GM12878 (cell line): ENCODE measurements at regions not wholly inside any gene's neighbourhood (a gene's known extent, or its start where the extent isn't known, plus 50 kb on each side); places are given as distances from the start of the nearest gene placed in this dataset.
A peak's percentile ranks its signal among the peaks of the same experiment; 100 is the strongest.

Experiments
- ATAC-seq: fragments of 200-7000 bp; cut with Tn5 transposase; 3 replicates; pipeline ENCODE4 v1.9.1; 2020; ENCODE audit warnings: mild to moderate bottlenecking, moderate library complexity
- BruUV-seq: library from RNA; stranded (reverse); fragments of 400-500 nt; replicated peaks from 2 replicates; lab custom pipeline; 2021; lab: Mats Ljungman, UMichigan
- CTCF ChIA-PET: fragments of 300-600 bp; sonication (Branson Sonifier 250); formaldehyde crosslinking; extraction: SDS; loops from one replicate; lab custom pipeline; 2021; ENCODE audit warnings: inconsistent platforms; lab: Yijun Ruan, JAX
- POLR2A ChIA-PET: fragments of 350-600 bp; formaldehyde crosslinking; extraction: SDS; loops from one replicate; lab custom pipeline; 2021; ENCODE audit warnings: inconsistent platforms; lab: Charles Lee
- RAD21 ChIA-PET: fragments of 300-600 bp; sonication (Branson Sonifier 250); formaldehyde crosslinking; loops from one replicate; lab custom pipeline; 2023; ENCODE audit warnings: antibody characterized with exemption; ENCODE audit not compliant: unreplicated experiment; lab: Charles Lee
- SMC1A ChIA-PET: fragments of 300-600 bp; sonication (Branson Sonifier 250); formaldehyde crosslinking; loops from one replicate; lab custom pipeline; 2023; ENCODE audit not compliant: unreplicated experiment, uncharacterized antibody; lab: Charles Lee
- DNase-seq: peaks from one replicate; pipeline ENCODE4 v3.0.0-alpha.2; 2011; ENCODE audit warnings: low read depth, low spot score
- FAIRE-seq: peaks from 3 replicates; lab custom pipeline; 2011; peaks lifted over from hg19 to GRCh38; lab: Jason Lieb, UNC
- H2AFZ ChIP-seq: 2 replicates; pipeline ENCODE4 v1.6.0; 2011; ENCODE audit warnings: low read depth, low read length, control low read depth; ENCODE audit not compliant: control insufficient read depth
- H3K27ac ChIP-seq: 2 replicates; pipeline ENCODE4 v1.5.1; 2011; ENCODE audit warnings: control low read depth; ENCODE audit not compliant: control insufficient read depth, insufficient read depth
- H3K27me3 ChIP-seq, 2 experiments: replicated peaks in 1 of 2; 2 replicates each; pipeline versions ENCODE4 v1.6.0 to v1.6.1; 2011; ENCODE audit warnings: low read length in 1 of 2; ENCODE audit not compliant: control insufficient read depth in 2 of 2, insufficient read depth in 2 of 2
- H3K36me3 ChIP-seq, 2 experiments: 2 replicates each; pipeline ENCODE4 v1.5.1; 2011; ENCODE audit warnings: low read length in 1 of 2; ENCODE audit not compliant: control insufficient read depth in 2 of 2, insufficient read depth in 2 of 2
- H3K4me1 ChIP-seq: 2 replicates; pipeline ENCODE4 v1.6.1; 2011; ENCODE audit warnings: mild to moderate bottlenecking, low read length, moderate library complexity, mixed read lengths; ENCODE audit not compliant: control insufficient read depth, insufficient read depth
- H3K4me2 ChIP-seq: 2 replicates; pipeline ENCODE4 v1.6.0; 2011; ENCODE audit warnings: control low read depth; ENCODE audit not compliant: control insufficient read depth, insufficient read depth
- H3K4me3 ChIP-seq: fragments of 200-600 bp; sonication (generic); 2 replicates; pipeline ENCODE4 v1.5.1; 2016
- H3K79me2 ChIP-seq: 2 replicates; pipeline ENCODE4 v1.6.0; 2011; ENCODE audit warnings: low read length; ENCODE audit not compliant: control insufficient read depth, insufficient read depth
- H3K9ac ChIP-seq: 2 replicates; pipeline ENCODE4 v1.8.0; 2011; ENCODE audit warnings: low read length, control low read depth, mixed read lengths; ENCODE audit not compliant: control insufficient read depth, insufficient read depth
- H3K9me3 ChIP-seq: replicated peaks from 3 replicates; pipeline ENCODE4 v1.5.1; 2011; ENCODE audit warnings: mild to moderate bottlenecking, low read length; ENCODE audit not compliant: control insufficient read depth, insufficient read depth
- H4K20me1 ChIP-seq: 2 replicates; pipeline ENCODE4 v1.6.0; 2011; ENCODE audit not compliant: control insufficient read depth, insufficient read depth
- CBFB ChIP-seq: IDR thresholded peaks from 2 replicates; pipeline ENCODE4 v1.6.1; 2016; ENCODE audit warnings: antibody characterized with exemption, low read depth
- EED ChIP-seq: sonication (generic); IDR thresholded peaks from 2 replicates; pipeline ENCODE4 v1.6.1; 2016; ENCODE audit warnings: antibody characterized with exemption, low read depth
- IRF4 ChIP-seq: IDR thresholded peaks from 2 replicates; pipeline ENCODE4 v1.6.1; 2011; ENCODE audit warnings: low read depth, low read length
- NFYB ChIP-seq: IDR thresholded peaks from 2 replicates; pipeline ENCODE4 v1.6.1; 2011; ENCODE audit warnings: low read depth, mild to moderate bottlenecking, low read length, improper control_type of control experiment, moderate library complexity; ENCODE audit not compliant: insufficient read depth
- POLR2AphosphoS2 ChIP-seq: IDR thresholded peaks from 2 replicates; pipeline ENCODE4 v1.6.1; 2011; ENCODE audit warnings: low read depth, mild to moderate bottlenecking, low read length, improper control_type of control experiment, moderate library complexity
- RAD21 ChIP-seq: IDR thresholded peaks from 2 replicates; pipeline ENCODE4 v1.6.1; 2011; ENCODE audit warnings: mild to moderate bottlenecking, low read depth, low read length, moderate library complexity; ENCODE audit not compliant: insufficient read depth
- SMC3 ChIP-seq: IDR thresholded peaks from 2 replicates; pipeline ENCODE4 v1.6.1; 2011; ENCODE audit warnings: low read length, improper control_type of control experiment, borderline replicate concordance
- SUPT20H ChIP-seq: IDR thresholded peaks from 2 replicates; pipeline ENCODE4 v1.6.1; 2011; ENCODE audit warnings: low read depth, mild to moderate bottlenecking, low read length, moderate library complexity, borderline replicate concordance; ENCODE audit not compliant: control insufficient read depth
- YY1 ChIP-seq: IDR thresholded peaks from 2 replicates; pipeline ENCODE4 v1.6.1; 2011; ENCODE audit warnings: low read depth, mild to moderate bottlenecking, low read length
- ZBTB4 ChIP-seq: fragments of 450-650 bp; formaldehyde crosslinking; IDR thresholded peaks from 2 replicates; pipeline ENCODE4 v1.4.0; 2022; ENCODE audit warnings: mild to moderate bottlenecking, moderate library complexity
- WGBS: methylation state at CpG from one replicate; pipeline ENCODE4 v1.1.6; 2016; ENCODE audit warnings: low lambda C conversion rate; ENCODE audit not compliant: insufficient replicate concordance, insufficient coverage; ENCODE audit errors: missing lambda C conversion rate; 5-methylcytosine and 5-hydroxymethylcytosine counted together
- in situ Hi-C: fragments of 300-500 bp; cut with MboI; formaldehyde crosslinking; loops from 9 replicates; pipeline ENCODE4 v1.14.3; 2018; ENCODE audit warnings: mixed read lengths
- intact Hi-C: fragments of 100-400 bp; cut with micrococcal nuclease; formaldehyde crosslinking; loops from one replicate; pipeline ENCODE4 v1.14.2; 2022; ENCODE audit not compliant: unreplicated experiment
- TF ChIP-seq, protein P1 (sequence below), 3 experiments: IDR thresholded peaks in 2 of 3; conservative IDR thresholded peaks in 1 of 3; 2 replicates each; pipeline ENCODE4 v1.5.1; 2011; ENCODE audit warnings: low read depth in 3 of 3, low read length in 3 of 3, mild to moderate bottlenecking in 3 of 3, control low read depth in 2 of 3, moderate library complexity in 2 of 3, inconsistent platforms in 1 of 3, mixed read lengths in 1 of 3; ENCODE audit not compliant: control insufficient read depth in 2 of 3, insufficient read depth in 1 of 3; ENCODE audit errors: extremely low read depth in 1 of 3

DNA sequence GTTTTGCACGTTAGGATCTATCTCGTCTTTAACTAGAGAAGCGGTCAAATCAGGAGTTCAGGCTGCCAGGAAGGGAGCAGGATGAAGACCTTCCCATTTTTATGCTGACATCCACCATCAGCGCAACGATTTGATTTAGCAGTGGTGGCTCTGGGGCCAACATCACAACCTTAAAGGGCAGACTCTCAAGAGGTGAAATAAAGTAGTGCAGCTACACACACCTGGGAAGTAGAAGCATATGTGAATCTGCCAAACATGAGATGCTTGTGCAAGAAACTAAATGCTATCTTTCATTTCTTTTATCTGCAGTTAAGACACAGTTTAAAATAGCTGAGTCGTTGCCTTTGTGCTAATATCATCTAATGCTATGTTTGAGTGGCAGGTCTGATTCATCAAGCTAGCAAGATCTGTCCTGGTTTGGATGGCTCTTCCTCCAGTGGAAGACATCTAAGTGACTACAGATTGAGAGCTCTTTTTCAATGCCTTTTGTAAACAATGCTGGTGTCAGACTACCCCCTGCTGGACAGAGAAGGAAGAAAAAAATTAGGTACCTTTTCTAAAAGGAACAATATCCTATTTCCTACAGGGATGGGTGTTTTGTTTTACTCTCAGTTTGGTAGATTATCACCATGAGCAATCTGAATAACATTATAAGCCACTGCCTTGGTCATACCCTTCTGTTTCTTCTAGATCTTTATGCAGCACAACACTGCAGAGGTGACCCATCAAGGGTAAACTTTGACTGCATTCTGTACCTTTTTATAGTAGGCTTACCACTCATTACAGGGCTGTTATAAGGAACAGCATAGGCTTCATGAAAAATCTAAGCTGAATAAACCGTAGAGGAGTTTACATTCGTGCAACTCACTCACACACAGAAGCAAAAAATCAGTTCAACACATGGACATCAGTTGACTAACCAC, 171.6 kb upstream of the FBXL4 start:
- no TSS peak for BruUV-seq
- H4K20me1 ChIP-seq = no peaks in the 10 kb centered on the region
- peak; percentile 62; the same call in 2 of the 3 replicates for ATAC-seq
- RAD21 ChIA-PET = interaction anchor here (0.6 to 1.1 kb wide), 5 partner anchors 9 to 1622 kb away, joined by 3 to 5 read pairs (median 3); no protein-coding TSS in a partner anchor
- no peak overlapping the region for H3K4me2 ChIP-seq
- H3K27me3 ChIP-seq = no peaks in the 10 kb centered on the region; a peak in 1 of 4 replicates
- POLR2A ChIA-PET = no interaction called here
- in situ Hi-C loops = loop anchor here (25.0 kb wide), 1 partner anchor 1632 kb away; no protein-coding TSS in a partner anchor
- intact Hi-C loops = loop anchor here (1.0 to 10.0 kb wide), 4 partner anchors 272 to 1622 kb away; no protein-coding TSS in a partner anchor
- H3K4me3 ChIP-seq = no peak overlapping the region
- SMC1A ChIA-PET = interaction anchor here (0.7 to 1.4 kb wide), 8 partner anchors 8 to 1625 kb away, joined by 3 to 9 read pairs (median 4); no protein-coding TSS in a partner anchor
- no peak overlapping the region for H3K9ac ChIP-seq
- no peak overlapping the region for H3K27ac ChIP-seq
- H3K79me2 ChIP-seq = no peaks in the 10 kb centered on the region
- H3K4me1 ChIP-seq = no peaks in the 10 kb centered on the region
- peak; percentile 56 for FAIRE-seq
- DNase-seq = no peak
- CTCF ChIA-PET = interaction anchor here (0.6 to 1.9 kb wide), 24 partner anchors 8 to 1679 kb away, joined by 3 to 13 read pairs (median 4); no protein-coding TSS in a partner anchor
- 27% methylated on average over 8 of the region's 8 CpGs for WGBS
- no peak overlapping the region for H2AFZ ChIP-seq
- TF ChIP-seq SMC3 = peak; percentile 55; the same call in 1 of the 2 replicates
- TF ChIP-seq, protein P1, sequence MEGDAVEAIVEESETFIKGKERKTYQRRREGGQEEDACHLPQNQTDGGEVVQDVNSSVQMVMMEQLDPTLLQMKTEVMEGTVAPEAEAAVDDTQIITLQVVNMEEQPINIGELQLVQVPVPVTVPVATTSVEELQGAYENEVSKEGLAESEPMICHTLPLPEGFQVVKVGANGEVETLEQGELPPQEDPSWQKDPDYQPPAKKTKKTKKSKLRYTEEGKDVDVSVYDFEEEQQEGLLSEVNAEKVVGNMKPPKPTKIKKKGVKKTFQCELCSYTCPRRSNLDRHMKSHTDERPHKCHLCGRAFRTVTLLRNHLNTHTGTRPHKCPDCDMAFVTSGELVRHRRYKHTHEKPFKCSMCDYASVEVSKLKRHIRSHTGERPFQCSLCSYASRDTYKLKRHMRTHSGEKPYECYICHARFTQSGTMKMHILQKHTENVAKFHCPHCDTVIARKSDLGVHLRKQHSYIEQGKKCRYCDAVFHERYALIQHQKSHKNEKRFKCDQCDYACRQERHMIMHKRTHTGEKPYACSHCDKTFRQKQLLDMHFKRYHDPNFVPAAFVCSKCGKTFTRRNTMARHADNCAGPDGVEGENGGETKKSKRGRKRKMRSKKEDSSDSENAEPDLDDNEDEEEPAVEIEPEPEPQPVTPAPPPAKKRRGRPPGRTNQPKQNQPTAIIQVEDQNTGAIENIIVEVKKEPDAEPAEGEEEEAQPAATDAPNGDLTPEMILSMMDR (IDR thresholded peaks at IDR 0.05 in 2 of 3, conservative IDR thresholded peaks at IDR 0.05 in 1 of 3; ENCODE audit: control insufficient read depth in 2 of 3, extremely low read depth in 1 of 3, insufficient read depth in 1 of 3, low read depth in 3 of 3, low read length in 3 of 3) = peak; percentile 52 to 68 (median 57); a peak in 5 of 6 replicates
- TF ChIP-seq POLR2AphosphoS2 = no peak
- no peak for TF ChIP-seq NFYB
- no peak for TF ChIP-seq YY1
- no peak for TF ChIP-seq ZBTB4
- peak; percentile 86 for TF ChIP-seq RAD21
- TF ChIP-seq SUPT20H = no peak
- TF ChIP-seq EED = no peak
- TF ChIP-seq CBFB = no peak
- no peak for TF ChIP-seq IRF4
- H3K9me3 ChIP-seq = no peaks in the 10 kb centered on the region
- H3K36me3 ChIP-seq = no peaks in the 10 kb centered on the region
